ENCODE measurements at regions not wholly inside any gene's neighbourhood (a gene's known extent, or its start where the extent isn't known, plus 50 kb on each side); places are given as distances from the start of the nearest gene placed in this dataset.

GRCh38 chr5:135220394-135221186 is 178.4 kb downstream of the MACROH2A1 start:
- DNase-seq (ENCODE audit: extremely low read depth in 1 of 2, low read depth in 1 of 2) = no peak

DNA sequence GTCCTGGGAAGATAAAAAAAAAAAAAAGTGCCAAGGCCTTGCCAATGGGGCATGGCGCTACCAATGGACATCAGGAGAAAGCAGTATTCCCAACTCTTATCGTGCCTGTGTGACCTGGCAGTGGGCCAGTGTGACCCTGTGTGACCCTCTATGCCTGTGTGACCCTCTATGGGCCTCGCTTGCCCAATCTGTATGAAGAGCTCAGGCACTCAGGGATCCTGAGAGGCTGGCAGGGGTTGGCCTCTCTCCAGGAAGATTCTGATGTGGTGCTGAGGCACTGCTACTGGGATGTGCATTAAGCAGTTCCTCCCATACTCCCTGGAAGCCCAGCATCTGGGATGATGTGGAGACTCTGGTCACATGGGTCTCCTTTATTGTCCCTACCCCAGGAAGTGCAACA is 179.2 kb downstream of the MACROH2A1 start:
- DNase-seq (ENCODE audit: extremely low read depth in 1 of 2, low read depth in 1 of 2) = no peak

DNA sequence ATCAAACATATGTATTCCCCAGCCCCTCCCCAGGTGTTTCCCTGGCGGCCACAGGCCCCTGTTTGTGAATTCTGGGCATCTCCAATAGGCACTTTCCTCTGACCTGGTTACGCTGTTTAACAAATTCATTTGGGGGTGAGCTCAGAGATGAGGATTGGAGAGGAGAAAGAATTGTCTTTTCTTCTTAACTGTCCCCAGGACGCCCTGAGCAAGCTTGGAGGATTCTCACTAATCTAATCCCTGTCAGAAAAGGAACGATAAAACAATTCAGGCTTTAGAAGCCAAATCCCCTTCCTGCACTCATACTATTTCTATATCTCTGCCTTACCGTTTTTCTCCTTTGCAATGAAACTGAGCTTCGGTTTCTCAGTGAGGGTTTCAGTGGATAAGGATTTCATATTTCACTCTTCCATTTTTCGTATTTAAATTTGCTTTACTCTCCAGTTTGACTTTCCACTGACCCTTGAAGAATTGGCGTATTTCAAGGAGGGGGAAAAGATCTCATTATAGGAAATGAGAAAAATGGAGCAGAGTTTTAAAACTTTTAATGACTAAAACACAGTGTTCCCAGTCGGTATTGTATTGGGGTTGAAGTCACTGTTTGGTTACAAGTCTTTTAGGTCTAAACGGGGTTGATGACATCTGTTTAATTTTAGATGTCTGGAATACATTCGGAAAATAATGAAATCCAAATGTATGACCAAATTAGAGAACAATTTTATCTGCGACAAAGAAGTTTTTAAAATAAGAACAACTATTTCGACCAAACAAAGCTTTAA is 180.1 kb downstream of the MACROH2A1 start:
- no peak for DNase-seq (ENCODE audit: extremely low read depth in 1 of 2, low read depth in 1 of 2)

- no peak for DNase-seq (ENCODE audit: extremely low read depth in 1 of 2, low read depth in 1 of 2)
Observed at GRCh38 chr5:135218486-135218755, 180.6 kb downstream of the MACROH2A1 start.

DNA sequence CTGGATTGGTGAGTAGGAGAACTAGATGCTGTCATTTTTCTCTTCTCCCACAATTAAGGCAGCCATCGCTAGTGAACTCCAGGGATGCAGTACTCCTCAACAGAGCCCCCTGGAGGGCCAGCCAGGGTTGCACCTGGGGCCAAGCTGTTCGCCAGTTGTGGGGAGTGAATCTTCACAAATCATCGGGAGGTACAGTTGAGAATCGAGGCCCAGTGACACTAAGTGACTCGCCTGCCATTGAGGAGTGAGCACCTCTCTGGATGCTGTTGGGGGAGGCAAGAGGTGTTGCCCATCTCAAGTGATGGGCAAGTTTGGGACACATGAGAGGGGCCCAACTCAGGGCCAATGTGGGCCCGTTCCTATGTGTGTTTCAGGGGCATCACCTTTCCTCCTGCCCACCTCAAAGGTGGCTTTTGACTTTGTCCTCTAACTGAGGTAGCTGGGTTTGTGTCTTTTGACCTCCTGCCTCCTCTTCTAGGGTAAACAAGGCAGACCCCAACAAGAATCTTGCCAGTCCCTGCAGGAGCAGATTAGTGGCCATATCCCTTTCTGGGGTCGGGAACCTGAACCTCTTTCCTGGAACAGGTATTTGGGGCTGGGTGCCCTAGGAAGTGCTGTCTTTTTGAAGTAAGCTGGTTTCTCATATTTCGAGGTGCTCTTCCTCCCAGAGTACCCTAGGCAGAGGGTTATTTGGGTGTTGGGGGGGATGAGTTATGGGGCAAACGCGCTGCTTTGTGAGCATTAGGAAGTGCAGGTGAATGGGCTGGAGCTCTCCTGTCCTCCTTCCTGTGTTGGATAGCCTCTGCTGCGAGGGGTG is 181.2 kb downstream of the MACROH2A1 start:
- DNase-seq (ENCODE audit: extremely low read depth in 1 of 2, low read depth in 1 of 2) = no peak

DNA sequence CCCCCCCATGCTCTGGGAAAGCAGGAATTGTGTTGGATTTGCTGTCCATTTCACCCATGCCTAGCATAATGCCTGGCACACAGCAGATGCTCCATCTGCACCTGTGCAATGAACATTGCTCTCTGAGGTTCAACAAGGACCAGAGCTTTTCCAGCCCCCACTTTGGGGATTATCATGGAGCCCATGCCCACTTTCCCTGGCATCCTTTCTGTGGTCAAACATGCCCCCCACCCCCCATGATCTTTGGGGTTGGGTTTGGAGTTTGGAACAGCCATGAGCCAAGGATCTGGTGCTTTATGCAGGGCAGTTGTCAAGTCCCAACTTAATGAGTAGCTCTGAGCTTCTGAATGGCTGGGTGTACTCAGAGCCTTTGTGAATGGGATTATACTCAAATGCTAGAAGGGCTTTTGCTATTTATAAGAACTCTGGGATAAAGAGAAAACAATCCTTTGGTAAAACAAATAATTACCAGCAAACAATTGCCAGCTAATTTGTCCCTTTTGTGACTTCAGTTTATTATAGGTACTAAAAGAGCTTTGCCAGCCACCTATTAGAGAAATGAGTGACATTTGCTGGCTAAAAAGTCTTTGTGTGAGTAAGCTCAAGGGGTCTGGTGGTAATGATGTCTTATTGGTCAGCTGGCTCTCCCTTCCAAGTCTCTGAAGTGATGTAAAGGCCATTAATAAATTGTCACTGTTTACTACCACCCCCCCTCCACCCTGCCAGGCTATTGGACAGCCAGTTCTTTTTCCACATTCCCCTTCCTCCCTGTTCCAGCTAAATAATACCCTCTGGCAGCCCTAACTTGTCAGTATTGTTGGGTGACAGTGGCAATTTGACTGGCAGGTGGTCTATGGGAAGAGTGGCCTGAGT is 182.3 kb downstream of the MACROH2A1 start:
- no peak for DNase-seq (ENCODE audit: extremely low read depth in 1 of 2, low read depth in 1 of 2)

GRCh38 chr5:135215617-135216470 is 181.8 kb upstream of the PITX1 start:
- no peak for DNase-seq (ENCODE audit: extremely low read depth in 1 of 2, low read depth in 1 of 2)

DNA sequence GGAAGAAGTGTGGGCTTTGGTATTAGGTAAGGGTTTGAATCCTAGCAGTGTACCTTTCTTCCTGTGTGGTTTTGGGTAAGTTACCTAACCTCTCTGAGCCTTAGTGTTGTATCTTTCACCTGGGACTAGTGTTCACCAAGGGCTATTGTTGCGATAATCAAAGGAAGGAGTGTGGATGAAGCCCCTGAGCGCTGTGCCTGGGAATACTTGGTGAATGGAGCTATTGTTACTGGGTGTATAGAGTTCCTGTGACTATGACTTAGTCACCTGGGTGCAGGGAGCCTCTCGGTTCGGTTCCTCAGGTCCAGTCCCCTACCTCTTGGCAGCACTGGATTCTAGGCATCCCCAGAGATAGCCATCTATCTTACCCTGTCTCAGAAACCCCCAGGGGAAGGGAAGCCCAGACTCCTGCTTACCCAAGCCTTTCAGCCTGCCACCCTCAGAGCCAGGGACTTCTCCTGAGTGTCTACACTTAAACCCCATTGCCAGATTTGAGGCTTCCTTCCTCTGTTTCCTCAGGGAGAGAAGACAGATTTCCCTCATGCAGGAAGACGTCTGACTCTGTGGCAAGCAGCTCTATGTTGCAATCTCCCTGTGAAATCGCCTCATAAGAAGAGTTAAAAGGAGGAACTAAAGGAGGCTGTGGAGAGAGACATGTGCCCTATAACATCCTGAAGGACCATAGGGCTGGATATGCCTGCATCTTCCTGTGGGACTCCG is 181.0 kb upstream of the PITX1 start:
- no peak for DNase-seq (ENCODE audit: extremely low read depth in 1 of 2, low read depth in 1 of 2)

DNA sequence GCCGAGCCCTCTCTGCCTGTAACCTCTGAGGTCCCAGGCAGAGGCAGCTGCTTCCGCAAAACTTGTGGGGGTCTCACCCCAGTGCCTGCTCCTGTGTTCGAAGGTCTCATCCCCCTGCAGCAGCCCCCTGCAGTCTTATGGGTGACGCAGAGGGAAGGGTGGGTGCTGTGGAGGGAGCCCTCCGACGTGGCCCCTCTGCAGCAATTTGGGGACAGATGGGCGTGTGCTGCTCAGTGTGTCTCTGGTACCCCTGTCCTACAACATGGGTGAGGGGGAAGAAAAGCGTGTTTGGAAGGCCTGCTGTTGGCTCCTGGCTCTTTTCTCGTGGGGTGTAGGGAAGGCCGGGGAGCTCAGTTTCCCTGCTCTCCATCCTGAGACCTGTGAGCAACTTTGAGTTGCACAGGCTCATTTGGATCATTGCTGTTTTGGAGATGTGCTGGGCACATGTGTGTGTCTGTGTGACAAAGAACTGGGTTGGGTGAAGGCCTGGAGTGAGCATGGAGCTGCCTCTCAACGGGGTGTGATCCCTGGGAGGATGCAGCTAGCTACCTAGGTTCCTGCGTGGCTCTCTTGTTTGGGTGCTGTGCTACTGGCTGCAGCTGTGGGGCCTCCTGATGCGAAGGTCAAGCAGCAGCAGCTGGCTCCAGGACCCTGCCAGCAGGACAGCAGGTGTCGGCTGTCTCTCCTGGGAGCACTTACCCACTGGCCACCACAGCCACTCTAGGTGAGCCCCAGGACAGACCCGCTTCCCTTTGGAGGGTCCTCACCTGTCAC is 179.6 kb upstream of the PITX1 start:
- DNase-seq (ENCODE audit: extremely low read depth in 1 of 2, low read depth in 1 of 2) = no peak

GRCh38 chr5:135213027-135213386 is 179.0 kb upstream of the PITX1 start:
- no peak for DNase-seq (ENCODE audit: extremely low read depth in 1 of 2, low read depth in 1 of 2)

DNA sequence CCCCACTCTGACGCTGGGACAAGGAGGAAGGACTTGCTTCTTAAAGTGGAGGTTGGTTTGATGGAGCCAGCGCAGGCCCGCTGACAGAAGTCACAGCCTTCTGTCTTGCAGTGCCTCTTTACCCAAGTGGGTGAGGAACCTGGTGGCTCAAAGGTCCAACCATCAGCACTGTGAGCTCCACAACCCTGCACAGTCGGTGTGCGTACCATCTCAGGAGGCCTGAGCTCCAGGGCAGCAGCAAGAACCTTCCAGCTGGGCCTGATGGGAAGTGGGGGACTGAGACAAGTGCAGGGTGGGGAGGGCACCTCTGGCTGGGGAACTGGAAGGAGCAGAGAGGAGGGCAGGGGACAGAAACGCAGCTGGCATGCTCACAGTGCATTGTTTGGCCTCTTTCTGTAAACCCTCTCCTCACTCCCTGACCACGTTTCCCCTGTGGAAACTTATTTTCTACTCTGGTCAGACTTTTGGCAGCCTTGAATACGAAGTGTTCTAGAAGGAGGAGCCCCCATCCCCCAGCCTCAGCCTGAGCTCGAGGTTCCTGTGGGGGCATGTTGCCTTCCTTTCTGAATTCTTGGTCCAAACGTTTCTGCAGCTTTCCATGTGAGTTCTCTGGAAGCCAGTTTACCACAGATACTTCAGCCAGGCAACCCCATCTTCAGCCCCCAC is 178.5 kb upstream of the PITX1 start:
- no peak for DNase-seq (ENCODE audit: extremely low read depth in 1 of 2, low read depth in 1 of 2)

GRCh38 chr5:135211791-135212190 is 177.8 kb upstream of the PITX1 start:
- no peak for DNase-seq (ENCODE audit: extremely low read depth in 1 of 2, low read depth in 1 of 2)

DNA sequence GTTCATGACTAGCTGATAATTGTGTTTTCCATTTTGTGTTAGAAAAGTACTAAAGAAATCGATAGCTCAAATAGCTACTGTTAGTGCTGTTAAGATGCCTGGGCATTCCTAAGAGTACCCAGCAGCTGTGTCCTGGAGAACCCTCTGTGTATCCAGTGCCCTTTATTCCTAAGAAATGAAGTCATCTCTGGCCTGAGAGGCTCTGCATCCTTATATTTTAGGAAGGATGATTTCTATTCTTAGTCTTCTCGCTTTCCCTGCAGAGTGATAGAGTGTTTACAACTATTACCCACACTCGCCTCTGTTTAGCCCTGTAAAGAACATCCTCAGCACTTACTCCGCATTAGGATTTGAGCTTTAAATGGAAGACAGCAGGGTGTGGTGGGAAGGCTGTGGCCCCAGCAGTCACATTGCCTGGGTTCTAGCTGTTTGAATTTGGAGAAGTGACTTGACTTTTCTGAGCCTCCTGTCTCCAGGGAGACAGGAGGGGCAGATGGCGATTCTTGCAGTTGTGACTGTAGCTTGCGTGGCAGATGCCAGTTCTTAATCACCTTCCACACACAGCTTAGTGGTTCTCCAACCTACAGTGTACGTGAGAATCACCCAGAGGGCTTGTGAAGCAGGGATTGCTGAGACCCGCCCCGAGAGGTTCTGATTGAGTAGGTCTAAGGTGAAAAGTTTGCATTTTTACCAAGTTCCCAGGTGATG is 177.2 kb upstream of the PITX1 start:
- DNase-seq (ENCODE audit: extremely low read depth in 1 of 2, low read depth in 1 of 2) = no peak

DNA sequence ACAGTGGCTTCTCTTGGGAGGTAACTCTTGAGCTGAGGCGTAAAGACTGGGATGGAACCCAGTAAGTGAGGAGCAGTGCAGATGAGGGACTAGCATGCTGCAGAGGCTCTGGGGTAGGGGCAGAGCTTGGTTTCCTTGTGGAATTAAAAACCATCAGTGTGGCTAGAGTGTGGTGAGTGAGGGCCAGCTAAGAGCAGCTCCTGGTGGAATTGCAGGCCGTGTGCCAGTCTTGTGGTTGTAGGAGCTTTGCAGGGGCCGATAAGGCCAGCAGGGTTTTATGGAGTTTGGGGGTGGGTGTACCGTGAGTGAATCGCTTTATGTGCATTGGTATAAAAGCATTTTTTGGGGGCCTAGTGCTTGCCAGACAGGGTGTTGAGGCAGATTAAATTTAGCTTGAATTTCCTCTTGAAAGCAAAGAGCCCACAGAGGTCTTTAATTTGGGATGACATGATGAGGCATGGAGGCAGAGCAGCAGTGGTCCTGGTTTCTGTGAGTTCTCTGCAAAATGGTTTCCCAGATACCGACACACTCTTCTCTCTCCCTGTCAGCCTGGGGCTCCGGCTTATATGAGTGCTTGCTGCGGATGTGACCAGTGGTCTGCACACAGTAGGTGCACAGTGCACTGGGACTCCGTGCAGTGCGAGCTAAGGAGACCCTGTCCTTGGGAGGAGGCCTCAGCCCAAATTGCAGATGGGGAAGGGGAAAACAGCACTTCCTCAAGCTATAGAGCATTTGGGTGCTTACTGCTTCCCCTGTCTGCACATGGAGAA is 176.4 kb upstream of the PITX1 start:
- DNase-seq (ENCODE audit: extremely low read depth in 1 of 2, low read depth in 1 of 2) = no peak

DNA sequence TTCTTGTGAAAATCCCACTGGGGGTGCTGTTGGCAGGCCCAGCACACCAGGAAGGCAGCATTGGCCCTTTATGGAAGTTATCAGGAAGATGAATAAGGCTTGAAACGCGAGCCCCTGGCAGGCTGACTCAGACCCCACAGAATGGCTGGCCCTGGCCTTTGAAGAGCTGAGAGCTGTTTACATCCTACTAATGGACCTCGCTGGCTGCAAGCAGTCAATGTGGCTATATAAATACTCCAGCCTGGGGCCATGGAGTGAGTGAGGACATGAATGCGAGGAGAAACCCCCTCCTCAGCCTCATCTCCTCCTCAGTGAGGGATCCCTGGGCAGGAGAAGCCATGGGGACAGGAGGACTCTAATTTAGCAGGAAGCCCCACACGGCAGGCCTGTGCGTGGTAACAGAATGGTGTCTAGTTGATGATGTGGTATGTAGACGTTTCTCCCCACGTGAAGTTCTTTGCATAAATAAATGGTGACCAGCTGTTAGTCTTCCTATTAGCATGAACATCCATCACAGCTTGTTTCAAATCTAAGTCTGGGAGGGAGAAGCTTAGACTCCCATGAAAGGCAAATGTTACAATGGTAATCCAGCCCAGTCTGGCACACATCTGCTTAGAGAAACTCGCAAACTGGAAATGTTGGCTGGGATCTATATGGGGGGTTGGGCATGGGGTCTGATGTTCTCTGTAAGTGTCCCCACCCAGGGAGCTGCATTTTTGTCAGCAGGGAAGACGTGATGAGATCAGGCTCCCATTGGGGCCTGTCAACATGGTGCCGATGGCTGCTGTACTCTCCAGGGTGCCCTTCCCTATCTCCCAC is 175.1 kb upstream of the PITX1 start:
- DNase-seq (ENCODE audit: extremely low read depth in 1 of 2, low read depth in 1 of 2) = no peak

- DNase-seq (ENCODE audit: extremely low read depth in 1 of 2, low read depth in 1 of 2) = no peak
Observed at GRCh38 chr5:135208555-135208902, 174.5 kb upstream of the PITX1 start.
